Stromal cell of bone marrow (primary cell): ENCODE measurements at regions not wholly inside any gene's neighbourhood (a gene's known extent, or its start where the extent isn't known, plus 50 kb on each side); places are given as distances from the start of the nearest gene placed in this dataset.
A peak's percentile ranks its signal among the peaks of the same experiment; 100 is the strongest.

Experiments
- DNase-seq: peaks from one replicate; pipeline ENCODE4 v3.0.0-alpha.2; 2012; ENCODE audit warnings: low read depth

DNA sequence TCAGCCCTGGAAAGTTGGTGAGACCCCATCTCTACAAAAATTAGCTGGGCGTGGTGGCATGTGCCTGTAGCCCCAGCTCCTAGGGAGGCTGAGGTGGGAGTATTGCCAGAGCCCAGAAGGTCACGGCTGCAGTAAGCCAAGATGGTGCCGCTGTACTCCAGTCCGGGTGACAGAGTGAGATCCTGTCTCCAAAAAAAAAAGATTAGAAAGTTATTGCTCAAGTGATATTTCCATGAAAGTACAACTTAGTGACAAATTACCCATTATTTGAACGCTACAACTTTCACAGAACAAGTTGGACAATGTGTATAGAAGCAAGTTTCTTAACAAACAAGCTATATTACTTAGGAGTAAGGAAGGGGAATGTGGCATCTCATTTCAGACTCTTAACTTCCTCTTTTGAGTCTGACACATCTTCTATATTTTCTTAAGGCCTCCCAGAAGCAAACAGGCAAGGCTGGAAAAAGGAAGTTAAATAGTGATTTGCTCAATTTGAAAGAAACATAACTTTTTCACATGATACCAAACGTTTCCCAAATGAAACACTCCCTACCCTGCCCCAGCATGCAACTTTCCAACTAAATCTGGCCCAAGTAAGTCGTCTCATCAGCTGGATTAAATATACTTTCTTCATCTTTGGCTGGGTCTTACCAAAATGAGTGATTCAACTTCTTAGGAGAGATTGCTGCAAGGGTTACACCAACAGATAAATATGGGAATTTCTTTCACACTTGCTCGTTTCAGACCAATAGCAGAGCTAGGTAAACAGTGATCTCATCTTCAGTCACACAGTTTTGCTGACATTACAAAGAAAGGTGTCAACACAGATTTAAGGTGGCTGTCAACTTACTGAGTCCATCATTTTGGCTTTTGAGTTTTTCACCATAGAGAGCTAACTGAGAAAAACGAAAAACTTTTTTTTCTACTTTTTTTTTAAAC lies 66.3 kb upstream of the KLF6 start:
- DNase-seq, result peak; percentile 94

DNA sequence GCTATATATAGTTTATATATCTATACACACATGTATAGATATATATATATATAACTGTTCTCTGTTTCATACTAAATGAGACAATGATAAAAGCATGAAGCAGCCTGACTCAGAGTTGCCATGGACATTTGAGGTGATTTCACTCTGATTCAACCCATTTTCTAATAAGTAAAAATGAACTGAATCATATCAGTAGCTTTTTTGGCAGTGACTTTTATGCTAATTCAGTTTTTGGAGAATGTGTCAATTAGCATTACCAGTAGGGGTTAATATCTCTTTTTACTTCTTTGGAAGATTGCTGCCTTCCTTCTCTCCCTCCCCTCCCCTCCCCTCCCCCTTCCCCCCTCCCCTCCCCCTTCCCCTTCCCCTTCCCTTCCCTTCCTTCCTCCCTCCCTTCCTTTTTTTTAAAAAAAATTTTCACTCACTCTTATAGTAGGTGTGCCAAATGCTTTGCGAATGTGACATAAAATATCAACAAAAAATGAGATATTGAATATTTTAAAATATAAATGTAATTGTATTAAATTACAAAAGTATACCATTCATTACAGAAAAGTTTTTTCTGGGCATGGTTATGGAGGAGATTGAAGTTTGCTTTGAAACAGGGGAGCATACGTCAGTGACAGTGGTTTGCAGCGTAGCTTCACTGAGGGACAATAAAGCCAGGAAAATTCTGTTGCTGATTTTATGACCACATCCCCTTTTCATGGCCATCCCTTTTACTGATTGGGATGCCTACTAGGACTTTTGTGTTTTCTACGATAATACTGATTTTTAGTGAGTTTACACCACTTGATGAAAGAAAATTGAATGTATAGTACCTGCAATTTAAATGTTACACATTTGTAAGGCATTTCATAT lies 64.0 kb upstream of the KLF6 start:
- peak; percentile 86 for DNase-seq

DNA sequence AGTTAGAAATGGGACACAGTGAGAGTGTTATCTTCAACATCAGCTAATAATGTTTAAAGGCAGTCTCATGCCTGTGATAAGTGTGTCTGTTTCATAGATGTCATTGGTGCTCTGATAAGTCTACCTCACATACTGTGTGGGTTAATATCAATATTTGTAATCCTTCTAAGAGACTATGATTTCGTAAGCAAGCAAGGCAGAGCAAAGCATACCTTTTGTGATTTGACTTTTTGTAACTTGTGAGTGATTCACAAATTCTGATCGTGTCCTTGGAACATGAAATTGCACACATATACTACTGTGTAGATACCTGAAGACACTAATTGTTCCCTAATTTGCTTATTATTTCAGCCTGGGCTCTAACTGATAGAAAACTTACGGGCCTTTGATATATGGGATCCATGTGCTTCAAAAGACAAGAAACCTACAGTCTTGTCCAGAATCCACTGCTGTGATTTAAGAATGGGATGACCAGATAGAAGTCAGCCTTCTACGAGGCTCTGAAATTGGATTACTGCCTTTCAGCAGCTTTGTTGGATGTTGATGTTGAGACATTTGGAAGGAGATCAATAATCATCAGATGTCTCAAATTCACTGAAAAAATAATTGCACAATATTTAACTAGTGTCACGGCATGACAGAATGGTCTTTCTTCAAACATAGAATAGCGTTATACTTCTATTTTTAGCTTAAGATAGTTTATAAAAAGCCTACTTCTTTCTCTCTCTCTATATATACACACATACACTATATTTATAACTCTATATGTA lies 63.2 kb upstream of the KLF6 start:
- peak; percentile 76 for DNase-seq

DNA sequence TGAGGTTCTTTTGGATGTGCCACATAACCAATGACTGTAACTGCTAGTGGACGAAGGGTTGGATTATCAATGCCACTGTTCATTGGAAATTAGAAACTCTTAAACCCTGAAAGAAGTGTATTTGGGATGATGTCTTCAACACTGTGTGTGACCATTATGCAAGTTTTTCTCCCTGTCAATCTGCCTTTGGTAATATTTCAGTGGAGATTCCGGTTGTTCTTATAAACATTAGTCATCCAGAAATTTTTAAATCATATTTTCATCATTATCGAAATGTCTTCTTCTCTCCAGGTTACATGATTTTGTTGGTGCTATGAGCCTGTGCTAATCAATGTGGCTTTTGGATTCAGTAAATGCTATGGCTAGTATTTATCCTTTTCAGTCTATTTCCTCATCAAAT lies 61.7 kb upstream of the KLF6 start:
- DNase-seq, result no peak

DNA sequence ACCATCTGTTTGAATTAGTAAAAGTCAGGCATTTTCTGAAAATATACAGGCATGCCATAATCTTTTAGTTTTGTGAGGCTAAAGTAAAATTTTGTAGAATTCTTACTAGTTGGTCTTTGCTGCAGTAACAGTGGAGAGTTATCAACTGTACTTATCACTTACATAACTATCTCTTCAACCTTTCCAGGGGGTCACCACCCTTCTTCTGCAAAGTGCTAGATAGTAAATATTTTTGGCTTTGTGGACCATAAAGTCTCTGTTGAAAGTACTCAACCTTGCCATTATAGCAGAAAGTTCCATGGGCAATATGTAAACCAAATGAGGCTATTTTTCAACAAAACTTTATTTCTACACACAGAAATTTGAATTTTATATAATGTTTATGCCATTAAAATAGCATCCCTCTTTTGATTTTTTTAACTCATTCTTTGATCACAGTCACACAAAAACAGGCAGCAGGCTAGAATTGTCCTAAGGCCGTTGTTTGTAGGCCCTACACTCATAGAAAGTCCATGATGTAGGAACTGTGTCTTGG lies 59.5 kb upstream of the KLF6 start:
- DNase-seq, result no peak

DNA sequence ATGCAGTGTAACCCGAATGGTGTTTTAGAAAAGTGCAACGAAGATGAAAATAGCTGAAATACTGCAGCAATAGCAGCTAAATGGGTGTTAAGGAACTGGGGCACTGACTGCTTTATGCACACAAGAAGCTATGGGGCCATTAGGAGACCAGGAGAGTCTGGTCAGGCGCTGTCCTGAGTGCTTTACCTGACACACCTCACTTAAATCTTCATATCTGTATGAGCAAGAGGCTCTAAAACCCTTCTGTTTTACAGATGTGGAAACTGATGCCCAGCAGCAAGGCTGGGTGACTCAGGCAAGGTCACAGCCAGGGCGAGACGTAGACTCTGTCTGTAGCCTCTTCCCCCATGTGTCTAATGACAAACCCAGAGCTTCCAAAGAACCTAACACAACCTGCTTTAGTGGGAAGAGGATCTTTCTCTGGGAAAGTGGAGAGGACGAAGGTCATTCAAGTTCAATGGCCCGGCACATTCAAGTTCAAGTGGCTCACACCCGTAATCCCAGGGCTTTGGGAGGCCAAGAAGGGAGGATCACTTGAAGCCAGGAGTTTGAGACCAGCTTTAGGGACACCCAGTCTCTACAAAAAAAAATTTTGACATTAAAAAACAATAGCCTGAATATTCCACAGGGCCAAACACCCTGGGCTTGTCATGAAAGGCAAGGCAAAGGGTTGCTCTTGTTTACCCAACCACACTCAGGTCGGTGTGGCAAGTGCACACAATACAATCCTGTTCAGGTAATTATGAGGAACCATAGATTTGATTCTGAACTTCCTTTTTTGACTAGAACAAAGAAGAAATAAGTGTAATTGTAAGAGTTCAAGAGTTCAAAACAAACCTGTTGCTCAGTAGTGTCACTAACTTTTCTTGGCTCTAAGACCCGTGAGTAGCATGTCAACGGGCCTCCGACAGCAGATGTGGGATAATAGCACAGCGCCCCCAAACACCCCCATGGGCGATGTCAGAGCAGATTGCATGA lies 53.7 kb upstream of the KLF6 start:
- DNase-seq, result no peak

DNA sequence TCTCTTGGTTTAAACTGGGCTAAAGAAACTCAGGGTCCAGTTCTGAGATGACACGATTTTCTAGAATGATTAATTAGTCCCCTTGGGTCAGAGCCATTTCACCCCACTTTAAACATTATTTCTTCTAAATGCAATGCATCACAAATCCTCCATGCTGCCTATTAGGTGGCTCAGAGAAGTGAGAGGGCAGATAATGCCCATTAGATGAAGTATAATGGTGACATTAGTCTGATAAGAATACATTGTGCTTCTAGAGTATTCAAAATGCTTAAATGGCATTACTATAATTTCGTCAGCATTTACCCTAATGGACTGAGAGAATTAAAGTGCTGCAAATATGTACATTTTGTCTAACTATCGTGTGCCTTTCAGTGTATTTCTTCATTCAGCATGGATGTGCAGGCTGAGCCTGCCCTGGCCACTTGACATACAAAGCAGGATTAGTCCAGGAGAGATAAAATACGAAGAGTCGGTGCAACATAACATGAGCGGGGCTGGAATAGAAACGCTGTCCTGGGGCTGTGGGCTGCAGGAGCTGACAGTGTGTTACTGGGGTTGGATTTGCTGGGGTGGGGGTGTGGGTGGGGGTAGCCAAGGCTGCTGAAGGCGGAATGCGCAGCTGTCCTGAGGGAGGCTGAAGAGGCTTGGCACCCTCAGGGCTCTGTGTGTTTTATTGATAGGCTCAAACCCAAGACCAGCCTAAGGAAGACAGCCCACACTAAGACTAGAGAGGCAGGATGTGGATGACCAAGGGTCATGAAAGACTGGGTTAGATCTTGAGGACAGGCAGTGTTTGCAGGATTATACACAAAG lies 52.8 kb upstream of the KLF6 start:
- DNase-seq, result no peak

DNA sequence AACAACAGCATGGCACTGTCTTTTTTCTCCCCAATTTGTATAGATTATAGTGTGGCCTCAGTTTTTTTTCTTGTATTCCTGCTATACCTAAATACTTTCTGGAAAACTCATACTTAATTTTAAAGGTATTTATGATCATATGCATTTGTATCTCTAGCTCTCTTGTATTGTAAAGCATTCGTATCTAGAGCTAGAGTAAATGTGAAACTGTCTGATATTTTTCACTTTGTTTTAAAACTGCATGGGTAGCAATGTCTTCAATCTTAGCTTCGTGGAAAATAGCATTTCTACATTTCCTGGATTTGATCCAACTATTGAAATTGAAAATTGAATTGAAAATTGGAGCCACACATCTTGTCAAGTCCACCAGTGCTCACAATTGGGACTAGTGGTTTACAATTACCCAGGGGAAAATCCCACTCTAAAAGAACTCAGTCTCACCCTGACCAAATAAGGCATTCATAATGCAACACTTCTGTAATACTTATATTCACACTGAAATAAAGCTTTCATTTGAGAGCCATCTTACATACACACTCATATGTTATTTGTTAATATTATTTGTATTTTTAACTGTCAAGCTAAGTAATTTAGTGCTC lies 51.3 kb upstream of the KLF6 start:
- DNase-seq, result no peak

DNA sequence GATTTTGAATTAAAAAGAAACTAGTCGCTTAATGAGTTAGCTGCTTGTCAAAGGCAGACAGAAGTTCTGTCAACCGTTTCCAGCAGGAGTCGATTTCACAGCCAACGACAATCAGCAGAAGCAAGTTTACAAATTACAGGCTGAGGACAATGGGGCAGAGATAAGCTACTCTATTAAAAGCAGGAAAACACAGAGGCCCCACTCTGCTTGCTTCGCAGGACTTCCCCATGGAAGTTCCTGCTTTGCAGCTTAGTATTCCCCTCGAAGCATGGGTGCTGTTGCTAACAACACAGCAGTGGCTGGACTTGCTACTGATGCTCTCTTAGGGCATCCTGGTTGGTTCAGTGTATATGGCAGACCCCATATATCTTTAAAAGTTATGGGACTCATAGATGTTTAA lies 50.8 kb upstream of the KLF6 start:
- DNase-seq, result no peak

DNA sequence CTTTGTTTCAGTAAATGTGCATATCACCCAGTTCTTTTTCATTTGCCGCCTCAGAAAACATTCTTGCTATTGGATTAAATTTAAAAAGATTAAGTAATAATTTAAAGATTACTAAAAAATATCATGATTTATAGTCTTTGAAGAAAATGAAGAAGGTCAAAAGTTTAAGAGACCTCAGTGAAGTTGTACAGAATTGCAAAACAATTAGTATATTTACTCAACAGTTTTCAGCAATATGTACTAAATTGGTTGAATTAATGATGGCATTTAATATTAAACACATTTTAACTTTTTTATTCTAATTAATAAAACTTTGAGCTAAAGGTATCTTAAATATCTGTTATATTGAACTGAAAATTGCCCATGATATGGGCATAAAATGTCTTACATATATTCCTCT lies 49.9 kb upstream of the KLF6 start:
- DNase-seq, result no peak
